ENCODE measurements at regions not wholly inside any gene's neighbourhood (a gene's known extent, or its start where the extent isn't known, plus 50 kb on each side); places are given as distances from the start of the nearest gene placed in this dataset.

- no peak for TF ChIP-seq ZBTB46 (CRISPR knock-in tag; IDR thresholded peaks at IDR 0.05; ENCODE audit: borderline replicate concordance)
- no peak for TF ChIP-seq BRCA1 (CRISPR knock-in tag; IDR thresholded peaks at IDR 0.05)
- no peak for TF ChIP-seq ZBTB14 (CRISPR knock-in tag; IDR thresholded peaks at IDR 0.05)
- TF ChIP-seq FOXJ3 (CRISPR knock-in tag; IDR thresholded peaks at IDR 0.05; ENCODE audit: borderline replicate concordance) = no peak
- TF ChIP-seq ZNF251 (CRISPR knock-in tag; IDR thresholded peaks at IDR 0.05) = no peak
- TF ChIP-seq EZH2 (conservative IDR thresholded peaks at IDR 0.05; ENCODE audit: low read depth, low read length) = no peak
- TF ChIP-seq ATF2 (CRISPR knock-in tag; IDR thresholded peaks at IDR 0.05) = no peak
- no peak for TF ChIP-seq ZFP62 (CRISPR knock-in tag; IDR thresholded peaks at IDR 0.05)
- TF ChIP-seq ZBTB2 (CRISPR knock-in tag; IDR thresholded peaks at IDR 0.05; ENCODE audit: low read depth) = no peak
- no peak for TF ChIP-seq MAX (IDR thresholded peaks at IDR 0.05)
- no peak for TF ChIP-seq POLR2AphosphoS2 (IDR thresholded peaks at IDR 0.05; ENCODE audit: low read depth, low read length)
- no peak for TF ChIP-seq NFATC3 (CRISPR knock-in tag; IDR thresholded peaks at IDR 0.05)
- TF ChIP-seq CTCF (CRISPR knock-in tag; IDR thresholded peaks at IDR 0.05) = no peak
Measured at GRCh38 chr21:41009398-41010100, 158.4 kb upstream of the BACE2 start.

Data from HepG2 (cell line).